ENCODE measurements at regions not wholly inside any gene's neighbourhood (a gene's known extent, or its start where the extent isn't known, plus 50 kb on each side); places are given as distances from the start of the nearest gene placed in this dataset.

DNA sequence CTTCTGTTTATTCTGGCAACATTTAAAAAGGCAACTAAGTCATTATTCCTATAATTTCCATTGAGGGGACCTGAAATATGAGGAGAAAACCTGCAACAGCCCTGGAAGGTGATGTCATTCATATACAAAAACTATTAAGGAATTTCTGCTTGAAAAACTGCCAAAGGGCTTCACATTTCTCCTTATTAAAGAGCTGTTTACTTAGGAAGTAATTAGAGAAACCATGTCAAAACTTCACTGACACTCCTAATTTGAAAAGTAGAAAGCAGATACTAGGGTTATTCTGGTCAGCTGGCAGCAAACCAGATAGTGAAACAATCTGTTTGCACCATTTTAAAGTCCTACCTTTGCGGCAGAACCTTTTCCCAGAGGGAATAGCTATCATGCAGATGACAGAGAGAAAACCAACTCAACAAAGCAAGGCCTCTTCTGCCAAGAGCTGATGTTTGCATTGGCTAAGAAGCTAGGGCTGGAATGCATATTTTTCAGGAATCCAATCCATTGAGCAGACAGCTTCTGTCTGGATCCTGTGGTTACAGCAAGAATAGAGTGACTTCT is 592.2 kb upstream of the SYT4 start:
- CTCF ChIA-PET = no interaction called here
- H3K27me3 ChIP-seq (ENCODE audit: insufficient read depth, low read length) = no peaks in the 10 kb centered on the region
- H3K4me3 ChIP-seq (replicated peaks in 1 of 2; ENCODE audit: low read depth in 1 of 2, low read length in 2 of 2) = no peak overlapping the region
- no peaks in the 10 kb centered on the region for H4K20me1 ChIP-seq (ENCODE audit: insufficient read depth)
- ATAC-seq = no peak
- RAD21 ChIA-PET (ENCODE audit: low non-redundant PET in 1 of 2, low total read pairs in 2 of 2, uncharacterized antibody in 2 of 2, unreplicated experiment in 2 of 2) = no interaction called here
- no peaks in the 10 kb centered on the region for H3K79me2 ChIP-seq (ENCODE audit: insufficient read depth, low read length)
- POLR2A ChIA-PET = no interaction called here
- no peak overlapping the region for H3K9ac ChIP-seq (ENCODE audit: low read length)
- H3K9me3 ChIP-seq (ENCODE audit: control insufficient read depth in 1 of 2, insufficient read depth in 1 of 2, low read depth in 1 of 2, low read length in 2 of 2) = peaks cover 14 to 26% of the 10 kb centered on the region in 2 experiments; a peak in 2 of 4 replicates
- H3K4me2 ChIP-seq (ENCODE audit: low read length) = no peak overlapping the region
- no peak overlapping the region for H3K27ac ChIP-seq (ENCODE audit: low read depth, low read length)
- H3K9me2 ChIP-seq (ENCODE audit: insufficient read depth) = no peaks in the 10 kb centered on the region
- DNase-seq (ENCODE audit: low read depth, low spot score) = no peak
- H3K4me1 ChIP-seq (ENCODE audit: control insufficient read depth in 1 of 2, insufficient read depth in 2 of 2, low read length in 2 of 2) = no peaks in the 10 kb centered on the region
- H2AFZ ChIP-seq (ENCODE audit: low read depth, low read length, poor library complexity, severe bottlenecking) = no peak overlapping the region
- TF ChIP-seq EGR1 (IDR thresholded peaks at IDR 0.05; ENCODE audit: low read depth) (no peak), POLR2AphosphoS5 (IDR thresholded peaks at IDR 0.05; ENCODE audit: low read depth, low read length) (no peak), FOSL1 (IDR thresholded peaks at IDR 0.05; ENCODE audit: low read depth) (no peak), SIN3A (IDR thresholded peaks at IDR 0.05; ENCODE audit: low read depth) (no peak), JUND (IDR thresholded peaks at IDR 0.05) (no peak), ZNF274 (IDR thresholded peaks at IDR 0.05; ENCODE audit: low read depth, low read length) (no peak), ELF1 (IDR thresholded peaks at IDR 0.05; ENCODE audit: borderline replicate concordance, low read depth) (no peak), SP1 (IDR thresholded peaks at IDR 0.05; ENCODE audit: low read depth) (no peak), CBX3 (IDR thresholded peaks at IDR 0.05; ENCODE audit: low read depth) (no peak), YY1 (IDR thresholded peaks at IDR 0.05; ENCODE audit: extremely low read depth, insufficient replicate concordance, low read depth, low read length) (no peak), RAD21 (IDR thresholded peaks at IDR 0.05; ENCODE audit: low read depth) (no peak), POLR2A (IDR thresholded peaks at IDR 0.05; ENCODE audit: borderline replicate concordance, extremely low read depth, insufficient read depth, insufficient read length) (no peak), EZH2 (IDR thresholded peaks at IDR 0.05) (no peak), TCF7L2 (IDR thresholded peaks at IDR 0.05; ENCODE audit: borderline replicate concordance, extremely low read depth, insufficient read depth, insufficient read length) (no peak)
- TF ChIP-seq, protein P1, sequence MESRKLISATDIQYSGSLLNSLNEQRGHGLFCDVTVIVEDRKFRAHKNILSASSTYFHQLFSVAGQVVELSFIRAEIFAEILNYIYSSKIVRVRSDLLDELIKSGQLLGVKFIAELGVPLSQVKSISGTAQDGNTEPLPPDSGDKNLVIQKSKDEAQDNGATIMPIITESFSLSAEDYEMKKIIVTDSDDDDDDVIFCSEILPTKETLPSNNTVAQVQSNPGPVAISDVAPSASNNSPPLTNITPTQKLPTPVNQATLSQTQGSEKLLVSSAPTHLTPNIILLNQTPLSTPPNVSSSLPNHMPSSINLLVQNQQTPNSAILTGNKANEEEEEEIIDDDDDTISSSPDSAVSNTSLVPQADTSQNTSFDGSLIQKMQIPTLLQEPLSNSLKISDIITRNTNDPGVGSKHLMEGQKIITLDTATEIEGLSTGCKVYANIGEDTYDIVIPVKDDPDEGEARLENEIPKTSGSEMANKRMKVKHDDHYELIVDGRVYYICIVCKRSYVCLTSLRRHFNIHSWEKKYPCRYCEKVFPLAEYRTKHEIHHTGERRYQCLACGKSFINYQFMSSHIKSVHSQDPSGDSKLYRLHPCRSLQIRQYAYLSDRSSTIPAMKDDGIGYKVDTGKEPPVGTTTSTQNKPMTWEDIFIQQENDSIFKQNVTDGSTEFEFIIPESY (IDR thresholded peaks at IDR 0.05; ENCODE audit: extremely low read depth, insufficient replicate concordance, low read length) = no peak
- TF ChIP-seq, protein P2, sequence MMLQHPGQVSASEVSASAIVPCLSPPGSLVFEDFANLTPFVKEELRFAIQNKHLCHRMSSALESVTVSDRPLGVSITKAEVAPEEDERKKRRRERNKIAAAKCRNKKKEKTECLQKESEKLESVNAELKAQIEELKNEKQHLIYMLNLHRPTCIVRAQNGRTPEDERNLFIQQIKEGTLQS (IDR thresholded peaks at IDR 0.05) = no peak
- TF ChIP-seq, protein P3, sequence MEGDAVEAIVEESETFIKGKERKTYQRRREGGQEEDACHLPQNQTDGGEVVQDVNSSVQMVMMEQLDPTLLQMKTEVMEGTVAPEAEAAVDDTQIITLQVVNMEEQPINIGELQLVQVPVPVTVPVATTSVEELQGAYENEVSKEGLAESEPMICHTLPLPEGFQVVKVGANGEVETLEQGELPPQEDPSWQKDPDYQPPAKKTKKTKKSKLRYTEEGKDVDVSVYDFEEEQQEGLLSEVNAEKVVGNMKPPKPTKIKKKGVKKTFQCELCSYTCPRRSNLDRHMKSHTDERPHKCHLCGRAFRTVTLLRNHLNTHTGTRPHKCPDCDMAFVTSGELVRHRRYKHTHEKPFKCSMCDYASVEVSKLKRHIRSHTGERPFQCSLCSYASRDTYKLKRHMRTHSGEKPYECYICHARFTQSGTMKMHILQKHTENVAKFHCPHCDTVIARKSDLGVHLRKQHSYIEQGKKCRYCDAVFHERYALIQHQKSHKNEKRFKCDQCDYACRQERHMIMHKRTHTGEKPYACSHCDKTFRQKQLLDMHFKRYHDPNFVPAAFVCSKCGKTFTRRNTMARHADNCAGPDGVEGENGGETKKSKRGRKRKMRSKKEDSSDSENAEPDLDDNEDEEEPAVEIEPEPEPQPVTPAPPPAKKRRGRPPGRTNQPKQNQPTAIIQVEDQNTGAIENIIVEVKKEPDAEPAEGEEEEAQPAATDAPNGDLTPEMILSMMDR (IDR thresholded peaks at IDR 0.05 in 2 of 3, conservative IDR thresholded peaks at IDR 0.05 in 1 of 3; ENCODE audit: borderline replicate concordance in 1 of 3, insufficient read depth in 1 of 3, low read depth in 2 of 3, low read length in 2 of 3) = no peak
- TF ChIP-seq, protein P4, sequence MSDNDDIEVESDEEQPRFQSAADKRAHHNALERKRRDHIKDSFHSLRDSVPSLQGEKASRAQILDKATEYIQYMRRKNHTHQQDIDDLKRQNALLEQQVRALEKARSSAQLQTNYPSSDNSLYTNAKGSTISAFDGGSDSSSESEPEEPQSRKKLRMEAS (IDR thresholded peaks at IDR 0.05) = no peak
- TF ChIP-seq, protein P5, sequence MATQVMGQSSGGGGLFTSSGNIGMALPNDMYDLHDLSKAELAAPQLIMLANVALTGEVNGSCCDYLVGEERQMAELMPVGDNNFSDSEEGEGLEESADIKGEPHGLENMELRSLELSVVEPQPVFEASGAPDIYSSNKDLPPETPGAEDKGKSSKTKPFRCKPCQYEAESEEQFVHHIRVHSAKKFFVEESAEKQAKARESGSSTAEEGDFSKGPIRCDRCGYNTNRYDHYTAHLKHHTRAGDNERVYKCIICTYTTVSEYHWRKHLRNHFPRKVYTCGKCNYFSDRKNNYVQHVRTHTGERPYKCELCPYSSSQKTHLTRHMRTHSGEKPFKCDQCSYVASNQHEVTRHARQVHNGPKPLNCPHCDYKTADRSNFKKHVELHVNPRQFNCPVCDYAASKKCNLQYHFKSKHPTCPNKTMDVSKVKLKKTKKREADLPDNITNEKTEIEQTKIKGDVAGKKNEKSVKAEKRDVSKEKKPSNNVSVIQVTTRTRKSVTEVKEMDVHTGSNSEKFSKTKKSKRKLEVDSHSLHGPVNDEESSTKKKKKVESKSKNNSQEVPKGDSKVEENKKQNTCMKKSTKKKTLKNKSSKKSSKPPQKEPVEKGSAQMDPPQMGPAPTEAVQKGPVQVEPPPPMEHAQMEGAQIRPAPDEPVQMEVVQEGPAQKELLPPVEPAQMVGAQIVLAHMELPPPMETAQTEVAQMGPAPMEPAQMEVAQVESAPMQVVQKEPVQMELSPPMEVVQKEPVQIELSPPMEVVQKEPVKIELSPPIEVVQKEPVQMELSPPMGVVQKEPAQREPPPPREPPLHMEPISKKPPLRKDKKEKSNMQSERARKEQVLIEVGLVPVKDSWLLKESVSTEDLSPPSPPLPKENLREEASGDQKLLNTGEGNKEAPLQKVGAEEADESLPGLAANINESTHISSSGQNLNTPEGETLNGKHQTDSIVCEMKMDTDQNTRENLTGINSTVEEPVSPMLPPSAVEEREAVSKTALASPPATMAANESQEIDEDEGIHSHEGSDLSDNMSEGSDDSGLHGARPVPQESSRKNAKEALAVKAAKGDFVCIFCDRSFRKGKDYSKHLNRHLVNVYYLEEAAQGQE (IDR thresholded peaks at IDR 0.05; ENCODE audit: low read depth) = no peak
- H3K36me3 ChIP-seq (ENCODE audit: control insufficient read depth in 1 of 2, insufficient read depth in 2 of 2, low read length in 2 of 2) = no peaks in the 10 kb centered on the region
- intact Hi-C loops (cut with micrococcal nuclease) = no loop called here
- no TSS peak for BruUV-seq (replicated peaks)

Measured in HCT116 (cell line).